ENCODE measurements at regions not wholly inside any gene's neighbourhood (a gene's known extent, or its start where the extent isn't known, plus 50 kb on each side); places are given as distances from the start of the nearest gene placed in this dataset.
A peak's percentile ranks its signal among the peaks of the same experiment; 100 is the strongest.

DNA sequence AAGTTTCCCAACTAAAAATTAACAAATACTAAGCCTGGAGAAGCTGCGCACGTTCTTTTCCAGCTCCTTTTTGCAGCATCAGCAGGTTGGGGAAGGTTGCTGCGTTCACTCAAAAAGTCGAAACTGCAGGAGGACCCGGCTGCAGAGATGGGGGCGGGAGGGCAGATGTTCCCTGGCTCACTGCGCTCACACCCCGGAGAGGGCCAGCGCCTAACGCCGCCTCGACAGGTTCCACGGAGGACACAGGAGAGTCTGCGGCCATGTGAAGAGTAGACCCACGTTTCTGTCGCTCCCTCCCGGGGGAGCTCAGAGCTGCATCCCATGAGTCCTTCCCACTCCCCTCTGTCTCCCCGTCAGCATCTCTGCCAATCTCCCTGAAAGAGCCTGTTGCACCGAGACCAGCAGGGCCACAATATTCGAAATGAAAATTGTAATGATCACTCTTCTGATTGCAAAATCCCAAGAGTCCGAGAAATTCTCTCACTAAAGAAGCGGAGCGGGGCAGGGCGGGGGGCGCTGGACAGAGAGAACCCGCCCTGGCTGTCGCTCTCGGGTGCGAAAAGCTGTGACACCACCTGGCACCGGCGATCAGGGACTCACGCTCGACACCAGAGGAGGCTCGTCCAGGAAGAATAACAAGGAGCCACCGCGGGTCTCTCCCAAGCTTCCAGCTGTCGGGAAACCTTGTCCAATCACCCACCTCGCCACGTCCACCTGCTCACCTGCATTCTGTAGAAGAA is 131.5 kb upstream of the PFKP start:
- H3K4me3 ChIP-seq (ENCODE audit: low read length), result no peak overlapping the region
- TF ChIP-seq, protein P1, sequence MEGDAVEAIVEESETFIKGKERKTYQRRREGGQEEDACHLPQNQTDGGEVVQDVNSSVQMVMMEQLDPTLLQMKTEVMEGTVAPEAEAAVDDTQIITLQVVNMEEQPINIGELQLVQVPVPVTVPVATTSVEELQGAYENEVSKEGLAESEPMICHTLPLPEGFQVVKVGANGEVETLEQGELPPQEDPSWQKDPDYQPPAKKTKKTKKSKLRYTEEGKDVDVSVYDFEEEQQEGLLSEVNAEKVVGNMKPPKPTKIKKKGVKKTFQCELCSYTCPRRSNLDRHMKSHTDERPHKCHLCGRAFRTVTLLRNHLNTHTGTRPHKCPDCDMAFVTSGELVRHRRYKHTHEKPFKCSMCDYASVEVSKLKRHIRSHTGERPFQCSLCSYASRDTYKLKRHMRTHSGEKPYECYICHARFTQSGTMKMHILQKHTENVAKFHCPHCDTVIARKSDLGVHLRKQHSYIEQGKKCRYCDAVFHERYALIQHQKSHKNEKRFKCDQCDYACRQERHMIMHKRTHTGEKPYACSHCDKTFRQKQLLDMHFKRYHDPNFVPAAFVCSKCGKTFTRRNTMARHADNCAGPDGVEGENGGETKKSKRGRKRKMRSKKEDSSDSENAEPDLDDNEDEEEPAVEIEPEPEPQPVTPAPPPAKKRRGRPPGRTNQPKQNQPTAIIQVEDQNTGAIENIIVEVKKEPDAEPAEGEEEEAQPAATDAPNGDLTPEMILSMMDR (conservative IDR thresholded peaks at IDR 0.05; ENCODE audit: low read length), result no peak
- DNase-seq (ENCODE audit: low read depth), result no peak

DNA sequence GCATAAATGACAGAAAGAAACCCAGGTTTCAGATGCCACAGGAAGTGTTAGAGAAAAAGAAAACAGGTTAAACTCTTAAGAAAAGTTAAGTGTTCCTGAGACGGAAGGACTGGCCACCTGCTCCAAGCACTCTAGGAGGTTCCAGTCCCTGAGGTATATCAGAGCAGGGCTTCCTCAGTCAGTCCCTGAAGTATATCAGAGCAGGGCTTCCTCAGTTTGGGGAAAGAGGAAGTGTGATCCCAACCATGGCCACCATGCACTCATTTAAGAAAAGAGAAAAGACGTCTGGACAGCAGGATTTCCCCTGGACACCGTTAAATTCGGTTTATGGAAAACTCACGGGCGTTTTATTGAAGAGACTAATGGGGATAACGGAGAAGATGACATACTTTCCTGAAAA is 133.4 kb upstream of the PFKP start:
- no peak for DNase-seq (ENCODE audit: low read depth)
- no peak overlapping the region for H3K4me3 ChIP-seq (ENCODE audit: low read length)
- TF ChIP-seq, protein P1 (conservative IDR thresholded peaks at IDR 0.05; ENCODE audit: low read length), result no peak

DNA sequence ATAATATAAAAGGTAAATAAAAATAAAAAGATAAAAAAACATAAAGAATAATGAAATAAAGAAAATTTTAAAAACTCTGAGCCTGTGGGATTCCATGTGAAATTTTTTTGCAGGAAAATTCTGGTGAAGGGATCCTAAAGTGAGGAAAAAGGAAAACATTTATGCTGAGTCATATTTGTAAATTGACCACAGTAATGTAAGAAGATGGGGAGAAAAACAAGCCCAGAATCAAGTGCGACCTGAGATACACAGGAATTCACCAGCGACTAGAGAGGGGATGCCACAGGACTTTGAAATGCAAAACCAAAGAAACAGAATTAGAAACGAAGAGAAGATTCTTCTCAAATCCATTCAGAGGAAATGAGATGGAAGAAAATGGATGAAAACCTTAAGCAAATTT is 133.8 kb upstream of the PFKP start:
- TF ChIP-seq, protein P1 (conservative IDR thresholded peaks at IDR 0.05; ENCODE audit: low read length), result no peak
- H3K4me3 ChIP-seq (ENCODE audit: low read length), result no peak overlapping the region
- peak; percentile 14 for DNase-seq (ENCODE audit: low read depth)

DNA sequence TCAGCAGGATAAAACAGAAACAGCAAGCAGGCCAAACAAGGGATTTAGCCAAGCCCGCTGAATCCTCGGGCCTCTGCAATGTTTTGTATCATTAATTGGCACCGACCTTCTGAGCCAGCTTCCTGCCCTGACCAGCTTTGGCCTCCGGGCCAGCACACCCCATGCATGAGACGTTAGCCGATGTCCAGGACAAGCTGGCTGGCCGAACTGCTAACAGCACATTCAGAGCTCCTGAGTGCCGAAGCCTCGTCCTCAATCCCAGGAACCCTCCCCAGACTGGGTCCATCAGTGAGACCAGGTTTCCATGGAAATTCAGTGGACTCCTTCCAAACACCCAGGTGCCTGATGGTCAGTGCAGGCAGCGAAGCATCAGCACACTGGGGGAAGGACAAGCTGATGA is 134.3 kb upstream of the PFKP start:
- DNase-seq (ENCODE audit: low read depth), result no peak
- TF ChIP-seq, protein P1 (conservative IDR thresholded peaks at IDR 0.05; ENCODE audit: low read length), result no peak
- H3K4me3 ChIP-seq (ENCODE audit: low read length), result no peak overlapping the region

DNA sequence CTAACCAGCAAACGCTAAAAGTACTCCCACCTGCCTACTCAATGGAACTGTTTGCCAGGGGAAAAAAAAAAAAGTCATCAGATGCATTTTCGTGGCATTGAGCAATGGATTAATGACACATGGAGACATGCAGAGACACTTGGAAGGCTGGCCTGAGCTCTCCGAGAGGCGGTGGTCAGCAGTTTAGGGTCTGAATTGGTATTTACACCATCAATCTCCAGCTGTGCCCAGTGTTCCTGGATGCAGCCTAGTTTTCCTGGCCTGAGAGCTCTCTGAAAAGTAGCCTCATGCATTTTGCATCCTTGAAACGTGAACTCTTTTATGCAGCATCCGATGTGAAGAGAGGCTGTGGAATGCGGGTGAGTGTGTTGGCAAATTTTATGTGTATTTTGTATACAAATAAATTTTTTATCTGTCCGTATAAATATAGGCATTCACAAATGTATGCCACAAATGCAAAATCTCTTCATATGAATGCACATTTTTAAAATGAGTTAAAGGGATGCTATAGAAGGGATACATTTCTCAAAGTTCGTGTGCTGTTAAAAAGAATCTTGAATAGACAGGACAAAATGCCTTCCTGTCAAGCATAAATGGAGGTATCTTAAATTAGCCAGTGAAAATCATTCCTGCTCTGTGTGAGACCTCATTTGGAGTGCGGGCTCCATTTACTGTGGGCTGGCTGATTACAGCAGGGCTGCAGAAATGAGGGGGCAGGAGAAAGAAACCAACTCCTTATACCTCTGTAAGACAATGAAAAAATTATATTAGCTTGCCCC is 137.7 kb upstream of the PFKP start:
- TF ChIP-seq, protein P1 (conservative IDR thresholded peaks at IDR 0.05; ENCODE audit: low read length), result no peak
- DNase-seq (ENCODE audit: low read depth), result no peak
- H3K4me3 ChIP-seq (ENCODE audit: low read length), result no peak overlapping the region

DNA sequence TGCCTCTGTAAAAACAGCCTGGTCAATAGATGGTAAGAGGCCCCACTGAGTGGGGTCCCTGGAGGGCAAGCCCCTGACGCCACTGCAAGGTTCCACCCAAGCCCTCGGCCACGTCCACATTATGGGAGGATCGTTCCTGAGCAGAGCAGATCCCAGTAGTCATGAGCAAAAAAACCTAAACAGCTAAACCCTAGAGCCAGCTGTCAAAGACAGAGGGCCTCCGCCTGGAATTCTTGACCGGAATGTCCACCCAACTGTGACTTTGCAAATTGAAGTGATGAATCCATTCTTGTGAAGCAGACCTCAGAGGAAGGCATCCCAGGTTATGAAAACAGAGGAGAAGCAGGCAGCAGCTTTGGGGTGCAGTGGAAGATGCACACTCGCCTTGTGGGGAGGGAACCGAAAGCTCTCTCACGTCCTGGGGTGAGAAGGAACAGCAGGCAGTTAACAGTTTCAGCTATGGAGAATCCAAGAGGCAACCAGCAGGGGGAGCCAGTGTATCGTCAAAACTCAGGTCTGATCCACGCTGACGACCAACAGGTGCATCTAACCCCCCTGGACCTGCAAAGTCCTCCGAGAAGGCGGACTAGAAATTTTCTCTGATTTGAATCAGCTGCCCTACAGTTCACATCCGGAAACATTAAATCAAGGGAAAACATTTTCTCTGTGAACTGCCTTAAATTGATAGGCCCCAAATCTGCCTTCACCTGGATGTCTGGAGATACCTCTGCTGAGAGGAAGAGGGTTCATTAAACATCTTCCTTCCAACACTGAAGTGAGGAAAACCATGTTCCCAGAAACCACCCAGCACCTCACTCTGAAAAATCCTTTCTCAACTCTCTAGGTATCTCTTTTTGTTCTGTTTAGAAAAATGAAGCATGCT is 139.1 kb upstream of the PFKP start:
- no peak overlapping the region for H3K4me3 ChIP-seq (ENCODE audit: low read length)
- DNase-seq (ENCODE audit: low read depth), result peak; percentile 45
- TF ChIP-seq, protein P1 (conservative IDR thresholded peaks at IDR 0.05; ENCODE audit: low read length), result peak; percentile 83

All from AG10803 (cell line).